ENCODE measurements at regions not wholly inside any gene's neighbourhood (a gene's known extent, or its start where the extent isn't known, plus 50 kb on each side); places are given as distances from the start of the nearest gene placed in this dataset.
"Not testable (repeated sequence)": the region's sequence is repeated elsewhere in the genome, so short reads cannot be mapped to it uniquely, and the experiment has no call there.

DNA sequence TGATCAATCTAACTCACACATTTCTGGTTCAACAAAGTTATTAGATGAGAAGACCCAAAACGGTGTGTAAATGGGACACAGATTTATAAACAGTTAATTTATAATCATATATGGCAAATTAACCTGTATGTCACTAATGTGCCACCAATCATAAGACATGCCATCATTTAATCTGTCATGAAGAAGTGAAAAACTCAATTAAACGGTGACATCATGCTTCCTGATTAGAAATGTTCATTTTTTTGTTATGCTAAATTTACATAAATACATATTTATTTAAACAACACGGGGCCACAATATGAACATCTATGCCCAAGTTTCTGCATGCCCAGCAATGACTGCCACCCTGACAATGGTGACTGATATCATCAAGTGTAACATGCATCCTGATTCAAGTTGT is 164.1 kb upstream of the EEA1 start:
- in situ Hi-C loops (cut with HindIII; ENCODE audit: low pct_unique_long_range_greater_than_20kb, low sequenced_read_pairs), result no loop called here
- TF ChIP-seq JUND (IDR thresholded peaks at IDR 0.05; ENCODE audit: low read depth), result no peak
- DNase-seq (ENCODE audit: low read depth in 1 of 2, low spot score in 1 of 2), result no peak

DNA sequence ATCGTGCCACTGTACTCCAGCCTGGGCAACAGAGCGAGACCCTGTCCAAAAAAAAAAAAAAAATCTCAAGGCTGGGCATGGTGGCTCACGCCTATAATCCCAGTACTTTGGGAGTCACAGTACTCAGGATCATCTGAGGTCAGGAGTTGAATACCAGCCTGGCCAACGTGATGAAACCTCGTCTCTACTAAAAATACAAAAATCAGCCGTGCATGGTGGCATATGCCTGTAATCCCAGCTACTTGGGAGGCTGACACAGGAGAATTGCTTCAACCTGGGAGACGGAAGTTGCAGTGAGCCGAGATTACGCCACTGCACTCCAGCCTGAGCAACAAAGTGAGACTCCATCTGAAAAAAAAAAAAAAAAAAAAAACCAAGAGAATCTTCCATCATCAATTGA is 165.1 kb upstream of the EEA1 start:
- in situ Hi-C loops (cut with HindIII; ENCODE audit: low pct_unique_long_range_greater_than_20kb, low sequenced_read_pairs); DNase-seq (ENCODE audit: low read depth in 1 of 2, low spot score in 1 of 2): not testable (repeated sequence)

DNA sequence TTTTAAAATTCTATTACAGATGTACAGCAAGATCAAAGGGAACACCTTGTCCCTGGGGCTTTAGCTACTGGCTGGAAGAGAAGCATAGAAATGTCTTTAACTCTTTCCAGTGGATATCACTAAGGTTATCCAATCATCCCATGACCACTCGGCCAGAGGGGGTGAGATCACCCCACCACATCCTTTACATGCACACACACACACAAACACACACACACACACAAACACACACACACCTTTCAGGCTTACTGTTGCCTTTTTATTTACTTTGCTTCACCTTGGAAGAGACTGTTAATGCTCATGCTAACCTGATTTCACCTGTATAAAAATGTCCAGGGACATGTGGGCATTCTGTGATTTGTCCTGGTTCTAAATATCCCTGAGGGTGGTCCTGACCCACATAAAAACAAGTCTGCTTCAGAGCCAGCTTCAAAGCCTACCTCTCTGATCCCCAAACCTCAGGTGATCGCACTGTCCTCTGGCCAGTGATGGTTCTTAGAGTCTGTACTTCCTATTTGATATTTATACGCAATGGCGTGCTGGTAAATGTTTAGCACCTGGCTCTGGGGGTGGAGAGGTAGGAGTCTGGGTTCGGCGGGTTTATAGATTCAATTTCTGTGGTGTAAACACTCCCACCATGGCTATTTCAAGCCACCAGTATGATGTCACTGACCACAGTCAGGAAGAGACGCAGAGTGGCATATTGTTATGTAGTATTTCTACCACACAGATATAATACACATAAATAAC is 166.1 kb upstream of the EEA1 start:
- TF ChIP-seq JUND (IDR thresholded peaks at IDR 0.05; ENCODE audit: low read depth), result no peak
- DNase-seq (ENCODE audit: low read depth in 1 of 2, low spot score in 1 of 2), result no peak
- in situ Hi-C loops (cut with HindIII; ENCODE audit: low pct_unique_long_range_greater_than_20kb, low sequenced_read_pairs), result no loop called here

DNA sequence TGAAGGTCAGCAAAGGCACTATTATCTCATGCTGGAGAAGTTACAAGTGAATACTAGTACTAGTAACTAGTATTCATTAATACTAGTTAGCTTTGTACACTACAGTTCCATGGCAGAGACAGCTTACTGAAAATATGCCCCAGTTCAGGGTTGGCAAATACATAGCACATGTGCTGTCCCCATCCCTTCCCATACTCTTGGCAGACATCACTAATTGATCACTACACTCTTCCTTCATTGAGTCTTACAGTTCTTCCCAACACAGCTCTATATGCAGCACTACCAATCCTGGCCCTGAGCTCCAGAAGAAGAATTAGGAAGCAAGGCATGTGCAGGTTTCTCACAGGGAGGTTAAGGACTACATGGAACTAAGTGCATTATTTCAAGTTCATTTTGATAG is 168.3 kb upstream of the EEA1 start:
- in situ Hi-C loops (cut with HindIII; ENCODE audit: low pct_unique_long_range_greater_than_20kb, low sequenced_read_pairs), result no loop called here
- DNase-seq (ENCODE audit: low read depth in 1 of 2, low spot score in 1 of 2), result no peak
- no peak for TF ChIP-seq JUND (IDR thresholded peaks at IDR 0.05; ENCODE audit: low read depth)

DNA sequence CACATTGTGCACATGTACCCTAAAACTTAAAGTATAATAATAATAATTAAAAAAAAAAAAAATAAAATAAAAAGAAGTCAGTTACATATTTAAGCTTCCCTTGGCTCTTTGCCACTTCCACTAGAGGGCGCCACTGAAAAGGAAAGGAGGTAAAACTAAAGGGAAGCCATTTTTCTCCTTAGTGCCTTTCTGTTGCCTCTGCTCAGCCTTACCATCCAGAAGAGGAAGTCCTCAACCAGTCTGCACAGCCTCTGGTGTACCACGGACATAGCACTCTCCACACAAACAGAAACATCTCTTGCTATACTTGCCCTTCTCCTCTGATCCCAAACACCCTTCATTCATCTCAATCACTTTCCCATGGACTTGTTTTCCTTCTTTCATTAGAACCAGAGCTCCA is 169.0 kb upstream of the EEA1 start:
- TF ChIP-seq JUND (IDR thresholded peaks at IDR 0.05; ENCODE audit: low read depth), result no peak
- in situ Hi-C loops (cut with HindIII; ENCODE audit: low pct_unique_long_range_greater_than_20kb, low sequenced_read_pairs), result no loop called here
- DNase-seq (ENCODE audit: low read depth in 1 of 2, low spot score in 1 of 2), result peak in 1 of 2 experiments; percentile 73

DNA sequence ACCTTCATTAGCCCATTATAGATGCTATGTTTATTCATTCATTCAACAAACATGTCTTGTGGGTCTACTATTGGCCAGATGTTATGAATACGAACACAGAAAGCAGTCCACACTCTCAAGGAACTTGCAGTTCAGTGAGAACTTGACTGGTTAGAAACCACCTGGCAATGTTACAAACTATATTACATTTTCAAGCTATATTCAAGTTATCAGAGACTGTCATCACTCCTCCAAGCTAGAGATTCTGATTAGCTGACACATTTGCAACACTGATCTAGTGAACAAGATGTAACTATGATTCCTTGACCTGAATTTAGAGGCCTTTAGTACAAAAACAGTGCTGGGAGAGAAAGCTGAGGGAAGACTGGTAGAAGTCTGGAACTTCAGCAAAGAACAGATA is 170.7 kb upstream of the EEA1 start:
- DNase-seq (ENCODE audit: low read depth in 1 of 2, low spot score in 1 of 2), result no peak
- in situ Hi-C loops (cut with HindIII; ENCODE audit: low pct_unique_long_range_greater_than_20kb, low sequenced_read_pairs), result no loop called here
- TF ChIP-seq JUND (IDR thresholded peaks at IDR 0.05; ENCODE audit: low read depth), result no peak

DNA sequence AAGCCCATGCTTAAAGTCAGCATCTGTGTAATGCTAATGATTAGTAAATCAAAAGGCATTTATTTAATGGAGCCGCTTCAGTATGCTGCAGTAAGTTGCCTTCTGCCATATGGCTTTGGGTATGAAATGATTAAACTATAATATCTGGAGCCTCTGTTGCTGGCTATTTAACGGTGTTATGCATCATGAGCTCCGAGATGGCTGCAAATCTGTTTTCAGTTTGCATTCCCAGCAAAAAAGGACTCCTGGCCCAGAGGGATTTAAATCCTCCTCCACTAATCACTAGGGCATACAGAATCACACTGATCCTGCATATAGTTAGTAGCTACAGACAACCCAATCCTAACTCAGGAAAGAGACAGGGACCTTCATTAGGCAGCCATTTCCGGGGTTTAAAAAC is 171.5 kb upstream of the EEA1 start:
- in situ Hi-C loops (cut with HindIII; ENCODE audit: low pct_unique_long_range_greater_than_20kb, low sequenced_read_pairs), result no loop called here
- DNase-seq (ENCODE audit: low read depth in 1 of 2, low spot score in 1 of 2), result no peak
- TF ChIP-seq JUND (IDR thresholded peaks at IDR 0.05; ENCODE audit: low read depth), result no peak

DNA sequence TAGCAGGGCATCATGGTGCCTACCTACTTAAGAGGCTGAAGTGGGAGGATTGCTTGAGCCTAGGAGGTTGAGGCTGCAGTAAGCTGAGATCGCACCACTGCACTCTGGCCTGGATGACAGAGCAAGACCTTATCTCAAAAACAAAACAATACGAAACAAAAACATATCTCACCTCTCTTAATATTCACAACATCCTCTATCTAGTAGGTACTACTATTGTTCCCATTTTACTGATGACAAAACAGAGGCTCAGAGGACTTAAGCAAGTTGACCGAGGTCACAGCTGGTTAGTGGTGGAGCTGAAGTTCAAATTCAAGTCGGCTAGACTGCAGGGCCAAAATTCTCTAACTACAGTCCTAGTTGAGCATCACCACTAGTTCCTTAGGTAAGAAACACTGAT is 172.3 kb upstream of the EEA1 start:
- no peak for DNase-seq (ENCODE audit: low read depth in 1 of 2, low spot score in 1 of 2)
- in situ Hi-C loops (cut with HindIII; ENCODE audit: low pct_unique_long_range_greater_than_20kb, low sequenced_read_pairs), result no loop called here
- TF ChIP-seq JUND (IDR thresholded peaks at IDR 0.05; ENCODE audit: low read depth), result no peak

DNA sequence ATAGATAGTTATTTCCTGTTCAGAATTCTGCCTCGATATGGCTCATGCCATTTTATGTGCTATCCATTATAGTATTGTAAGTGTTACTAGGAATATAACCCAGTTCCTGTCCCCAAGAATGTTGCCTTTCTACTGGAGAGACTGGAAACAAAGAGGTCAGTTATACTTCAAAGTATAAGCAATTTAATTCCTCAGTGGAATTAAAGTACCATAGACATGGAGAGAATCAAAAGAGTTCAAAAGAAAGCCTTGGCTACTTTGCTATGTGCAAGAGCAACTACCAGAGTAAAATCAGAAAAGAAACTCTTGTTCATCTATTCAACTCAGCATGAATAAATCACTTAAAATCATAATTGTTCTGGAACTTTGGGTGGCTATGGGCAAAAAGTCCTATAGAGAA is 173.2 kb upstream of the EEA1 start:
- DNase-seq (ENCODE audit: low read depth in 1 of 2, low spot score in 1 of 2), result no peak
- TF ChIP-seq JUND (IDR thresholded peaks at IDR 0.05; ENCODE audit: low read depth), result no peak
- in situ Hi-C loops (cut with HindIII; ENCODE audit: low pct_unique_long_range_greater_than_20kb, low sequenced_read_pairs), result no loop called here

DNA sequence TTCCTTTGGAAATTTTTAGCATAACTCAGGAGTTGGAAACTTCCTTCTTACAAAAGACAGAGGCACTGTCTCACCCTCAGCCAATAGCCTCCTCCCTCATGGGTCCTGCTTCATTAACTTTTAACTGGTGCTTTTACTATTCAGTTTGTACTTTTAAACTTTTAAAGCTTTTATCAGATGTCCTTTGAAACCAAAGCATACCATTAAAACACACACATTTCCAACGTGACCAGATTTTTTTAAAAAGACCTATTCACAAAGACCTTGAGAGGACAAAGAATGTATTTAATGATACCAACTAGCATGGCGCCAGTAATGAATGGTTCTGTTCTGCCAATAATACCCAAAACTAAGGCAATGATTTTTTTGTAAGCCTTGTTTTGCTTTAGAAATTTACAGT is 173.6 kb upstream of the EEA1 start:
- no peak for DNase-seq (ENCODE audit: low read depth in 1 of 2, low spot score in 1 of 2)
- no peak for TF ChIP-seq JUND (IDR thresholded peaks at IDR 0.05; ENCODE audit: low read depth)
- in situ Hi-C loops (cut with HindIII; ENCODE audit: low pct_unique_long_range_greater_than_20kb, low sequenced_read_pairs), result no loop called here

DNA sequence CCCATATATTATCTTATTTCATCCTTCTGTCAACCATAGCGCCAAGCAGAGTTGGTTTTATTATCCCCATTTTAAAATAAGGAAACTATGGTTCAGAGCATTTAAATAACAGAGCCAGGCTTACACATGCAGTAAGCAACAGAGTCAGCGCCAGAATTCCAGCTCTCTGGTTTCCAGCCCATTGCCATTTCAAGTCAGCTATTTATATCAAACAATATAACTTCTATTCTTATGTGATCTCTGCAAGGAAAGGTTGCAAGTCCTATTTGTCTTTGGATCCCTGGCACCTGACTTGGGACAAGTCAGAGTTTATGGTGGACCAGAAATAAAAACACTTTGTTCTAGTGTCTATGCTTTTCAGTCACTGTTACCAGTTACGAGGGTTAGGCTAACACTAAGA is 174.1 kb upstream of the EEA1 start:
- TF ChIP-seq JUND (IDR thresholded peaks at IDR 0.05; ENCODE audit: low read depth), result no peak
- in situ Hi-C loops (cut with HindIII; ENCODE audit: low pct_unique_long_range_greater_than_20kb, low sequenced_read_pairs), result no loop called here

DNA sequence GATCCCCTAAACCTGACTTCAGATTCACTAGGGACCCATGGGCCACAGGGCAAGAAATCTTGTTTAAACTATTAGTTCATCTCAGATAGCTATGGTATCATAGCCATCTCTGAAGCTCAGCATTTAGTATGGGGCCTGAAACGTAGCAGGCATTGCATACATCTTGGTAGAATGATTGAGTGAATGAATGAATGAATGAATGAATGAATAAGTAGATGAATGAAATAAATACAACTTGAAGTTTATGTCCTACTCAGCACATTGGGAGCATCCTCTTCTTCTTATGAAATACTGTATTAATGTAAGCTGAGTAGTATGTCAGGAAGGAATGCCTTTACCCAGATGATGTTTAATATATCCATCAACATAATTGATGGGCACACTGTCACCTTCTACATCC is 175.4 kb upstream of the EEA1 start:
- TF ChIP-seq JUND (IDR thresholded peaks at IDR 0.05; ENCODE audit: low read depth), result no peak
- no peak for DNase-seq (ENCODE audit: low read depth in 1 of 2, low spot score in 1 of 2)
- in situ Hi-C loops (cut with HindIII; ENCODE audit: low pct_unique_long_range_greater_than_20kb, low sequenced_read_pairs), result no loop called here

More for the DNA sequence above, 174.1 kb upstream of the EEA1 start:
- no peak for DNase-seq (ENCODE audit: low read depth in 1 of 2, low spot score in 1 of 2)

DNA sequence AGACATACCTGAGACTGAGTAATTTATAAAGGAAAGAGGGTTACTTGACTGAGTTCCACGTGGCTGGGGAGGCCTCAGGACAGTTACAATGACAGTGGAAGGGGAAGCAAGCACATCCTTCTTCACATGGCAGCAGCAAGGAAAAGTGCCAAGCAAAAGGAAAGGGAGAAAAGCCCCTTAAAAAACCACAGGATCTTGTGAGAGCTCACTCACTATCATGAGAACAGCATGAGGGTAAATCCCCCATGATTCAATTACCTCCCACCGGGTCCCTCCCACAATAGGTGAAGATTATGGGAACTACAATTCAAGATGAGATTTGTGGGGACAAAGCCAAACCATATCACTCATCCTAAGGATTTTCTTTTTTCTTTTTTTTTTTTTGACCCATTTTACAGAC is 177.8 kb upstream of the EEA1 start:
- TF ChIP-seq JUND (IDR thresholded peaks at IDR 0.05; ENCODE audit: low read depth), result no peak
- no peak for DNase-seq (ENCODE audit: low read depth in 1 of 2, low spot score in 1 of 2)
- in situ Hi-C loops (cut with HindIII; ENCODE audit: low pct_unique_long_range_greater_than_20kb, low sequenced_read_pairs), result no loop called here

All from T47D (cell line).